ENCODE measurements at regions not wholly inside any gene's neighbourhood (a gene's known extent, or its start where the extent isn't known, plus 50 kb on each side); places are given as distances from the start of the nearest gene placed in this dataset.

- TF ChIP-seq CTCF (IDR thresholded peaks at IDR 0.05) (no peak), EZH2 (IDR thresholded peaks at IDR 0.05; ENCODE audit: borderline replicate concordance, insufficient read depth, low read depth, low read length, poor library complexity, severe bottlenecking) (no peak)
These were observed 261.7 kb downstream of the SATB2 start for GRCh38 chr2:199195927-199196502.
